HCT116 (cell line): ENCODE measurements at regions not wholly inside any gene's neighbourhood (a gene's known extent, or its start where the extent isn't known, plus 50 kb on each side); places are given as distances from the start of the nearest gene placed in this dataset.

Source experiments
- ATAC-seq: fragments of 200-7000 bp; cut with Tn5 transposase; 2 replicates; pipeline ENCODE4 v1.9.1; 2020; ENCODE audit warnings: mild to moderate bottlenecking, moderate library complexity
- BruUV-seq: library from RNA; stranded (reverse); fragments of 400-500 nt; replicated peaks from 2 replicates; lab custom pipeline; 2021; lab: Mats Ljungman, UMichigan
- CTCF ChIA-PET: fragments of 300-600 bp; sonication (Branson Sonifier 250); formaldehyde crosslinking; loops from one replicate; lab custom pipeline; 2021; ENCODE audit warnings: antibody characterized with exemption; lab: Charles Lee
- POLR2A ChIA-PET: fragments of 300-600, 350-600 bp; sonication (Branson Sonifier 250); formaldehyde crosslinking; loops from one replicate; lab custom pipeline; 2021; ENCODE audit warnings: antibody characterized with exemption; lab: Charles Lee
- RAD21 ChIA-PET, 2 experiments: fragments of 300-600 bp; sonication (Branson Sonifier 250); formaldehyde crosslinking; loops; one replicate each; lab custom pipeline; 2023; ENCODE audit warnings: low total read pairs in 2 of 2; ENCODE audit not compliant: uncharacterized antibody in 2 of 2, unreplicated experiment in 2 of 2, low non-redundant PET in 1 of 2; lab: Charles Lee
- DNase-seq: peaks from one replicate; pipeline ENCODE4 v3.0.0-alpha.2; 2010; ENCODE audit warnings: low read depth, low spot score
- H2AFZ ChIP-seq: fragments of 200-600 bp; shearing (Covaris generic), sonication (generic); 2 replicates; pipeline ENCODE4 v1.6.1; 2017; ENCODE audit warnings: low read depth, mixed run types, mixed read lengths, antibody characterized with exemption, low read length; ENCODE audit not compliant: poor library complexity, severe bottlenecking
- H3K27ac ChIP-seq: 2 replicates; pipeline ENCODE4 v1.5.1; 2012; ENCODE audit warnings: low read depth, low read length
- H3K27me3 ChIP-seq: fragments of 200-600 bp; sonication (generic); 2 replicates; pipeline ENCODE4 v1.6.1; 2016; ENCODE audit warnings: mixed run types, low read length, mixed read lengths; ENCODE audit not compliant: insufficient read depth
- H3K36me3 ChIP-seq, 2 experiments: fragments of 200-500 bp in 1 of 2; fragments of 200-600 bp in 1 of 2; sonication (Bioruptor generic) in 1 of 2; sonication (generic) in 1 of 2; 2 replicates each; pipeline versions ENCODE4 v1.5.1 to v1.6.1; 2014 to 2016; ENCODE audit warnings: low read length in 2 of 2, inconsistent platforms in 1 of 2, mixed read lengths in 1 of 2, mixed run types in 1 of 2; ENCODE audit not compliant: insufficient read depth in 2 of 2, control insufficient read depth in 1 of 2
- H3K4me1 ChIP-seq, 2 experiments: fragments of 200-600 bp in 1 of 2; sonication (generic) in 1 of 2; 2 replicates each; pipeline versions ENCODE4 v1.5.1 to v1.6.1; 2012 to 2017; ENCODE audit warnings: low read length in 2 of 2, inconsistent platforms in 1 of 2, mild to moderate bottlenecking in 1 of 2, mixed read lengths in 1 of 2, mixed run types in 1 of 2, moderate library complexity in 1 of 2; ENCODE audit not compliant: insufficient read depth in 2 of 2, control insufficient read depth in 1 of 2
- H3K4me2 ChIP-seq: fragments of 200-600 bp; sonication (generic); 2 replicates; pipeline ENCODE4 v1.6.1; 2017; ENCODE audit warnings: mixed run types, low read length, mixed read lengths
- H3K4me3 ChIP-seq, 2 experiments: fragments of 200-600 bp in 1 of 2; sonication (generic) in 1 of 2; replicated peaks in 1 of 2; 2 replicates each; pipeline ENCODE4 v1.5.1; 2011 to 2016; ENCODE audit warnings: low read length in 2 of 2, control low read depth in 1 of 2, low read depth in 1 of 2, mild to moderate bottlenecking in 1 of 2, mixed read lengths in 1 of 2, mixed run types in 1 of 2
- H3K79me2 ChIP-seq: fragments of 200-600 bp; sonication (generic); 2 replicates; pipeline ENCODE4 v1.6.1; 2017; ENCODE audit warnings: mild to moderate bottlenecking, mixed run types, low read length, moderate library complexity, mixed read lengths; ENCODE audit not compliant: insufficient read depth
- H3K9ac ChIP-seq: fragments of 200-600 bp; sonication (generic); 2 replicates; pipeline ENCODE4 v1.6.1; 2016; ENCODE audit warnings: low read length, mixed read lengths
- H3K9me2 ChIP-seq: fragments of 200-600 bp; sonication (generic), shearing (Covaris generic); 2 replicates; pipeline ENCODE4 v1.6.1; 2017; ENCODE audit warnings: mixed run types, mild to moderate bottlenecking, moderate library complexity; ENCODE audit not compliant: insufficient read depth
- H3K9me3 ChIP-seq, 2 experiments: fragments of 200-500 bp in 1 of 2; fragments of 200-600 bp in 1 of 2; sonication (Bioruptor generic) in 1 of 2; sonication (generic) in 1 of 2; 2 replicates each; pipeline ENCODE4 v1.6.1; 2014 to 2017; ENCODE audit warnings: low read length in 2 of 2, mixed read lengths in 2 of 2, inconsistent platforms in 1 of 2, low read depth in 1 of 2, mild to moderate bottlenecking in 1 of 2, mixed run types in 1 of 2, moderate library complexity in 1 of 2; ENCODE audit not compliant: control insufficient read depth in 1 of 2, insufficient read depth in 1 of 2
- H4K20me1 ChIP-seq: fragments of 200-600 bp; sonication (generic), shearing (Covaris generic); 2 replicates; pipeline ENCODE4 v1.6.1; 2017; ENCODE audit warnings: mixed run types, mild to moderate bottlenecking, moderate library complexity; ENCODE audit not compliant: insufficient read depth
- ATF3 ChIP-seq: IDR thresholded peaks from 2 replicates; pipeline ENCODE4 v1.6.1; 2012
- CBX3 ChIP-seq: IDR thresholded peaks from 2 replicates; pipeline ENCODE4 v1.6.1; 2012; ENCODE audit warnings: low read depth
- CTCF ChIP-seq, 3 experiments: fragments of 200-600 bp in 1 of 3; sonication (generic) in 1 of 3; IDR thresholded peaks in 2 of 3; conservative IDR thresholded peaks in 1 of 3; 2 replicates each; pipeline ENCODE4 v1.5.1; 2012 to 2017; ENCODE audit warnings: low read depth in 2 of 3, low read length in 2 of 3, antibody characterized with exemption in 1 of 3, borderline replicate concordance in 1 of 3, control low read depth in 1 of 3, mild to moderate bottlenecking in 1 of 3, mixed read lengths in 1 of 3, mixed run types in 1 of 3, moderate library complexity in 1 of 3; ENCODE audit not compliant: insufficient read depth in 1 of 3
- EGR1 ChIP-seq: IDR thresholded peaks from 2 replicates; pipeline ENCODE4 v1.6.1; 2012; ENCODE audit warnings: low read depth
- ELF1 ChIP-seq: IDR thresholded peaks from 2 replicates; pipeline ENCODE4 v1.6.1; 2012; ENCODE audit warnings: low read depth, borderline replicate concordance
- EZH2 ChIP-seq: fragments of 200-600 bp; sonication (generic); IDR thresholded peaks from 2 replicates; pipeline ENCODE4 v1.6.1; 2017; ENCODE audit warnings: antibody characterized with exemption, mixed run types
- FOSL1 ChIP-seq: IDR thresholded peaks from 2 replicates; pipeline ENCODE4 v1.6.1; 2012; ENCODE audit warnings: low read depth
- POLR2A ChIP-seq: IDR thresholded peaks from 2 replicates; pipeline ENCODE4 v1.7.0; 2011; ENCODE audit warnings: borderline replicate concordance; ENCODE audit not compliant: insufficient read depth, insufficient read length; ENCODE audit errors: extremely low read depth
- RAD21 ChIP-seq: IDR thresholded peaks from 2 replicates; pipeline ENCODE4 v1.6.1; 2012; ENCODE audit warnings: low read depth, mild to moderate bottlenecking
- REST ChIP-seq: IDR thresholded peaks from 2 replicates; pipeline ENCODE4 v1.6.1; 2012; ENCODE audit warnings: low read depth
- SIN3A ChIP-seq: IDR thresholded peaks from 2 replicates; pipeline ENCODE4 v1.6.1; 2012; ENCODE audit warnings: low read depth
- SP1 ChIP-seq: IDR thresholded peaks from 2 replicates; pipeline ENCODE4 v1.6.1; 2012; ENCODE audit warnings: low read depth
- SRF ChIP-seq: IDR thresholded peaks from 2 replicates; pipeline ENCODE4 v1.6.1; 2012; ENCODE audit warnings: low read depth
- TCF7L2 ChIP-seq: IDR thresholded peaks from 2 replicates; pipeline ENCODE4 v1.7.0; 2011; ENCODE audit warnings: borderline replicate concordance, inconsistent platforms; ENCODE audit not compliant: insufficient read depth, insufficient read length; ENCODE audit errors: extremely low read depth
- YY1 ChIP-seq: IDR thresholded peaks from 2 replicates; pipeline ENCODE4 v1.6.1; 2011; ENCODE audit warnings: low read length, low read depth, moderate library complexity, mild to moderate bottlenecking; ENCODE audit not compliant: insufficient replicate concordance; ENCODE audit errors: extremely low read depth
- ZFX ChIP-seq: fragments of 450-650 bp; IDR thresholded peaks from 2 replicates; pipeline ENCODE4 v1.6.1; 2017
- ZNF274 ChIP-seq: fragments of 200-500 bp; sonication (Bioruptor generic); IDR thresholded peaks from 2 replicates; pipeline ENCODE4 v1.6.1; 2014; ENCODE audit warnings: mild to moderate bottlenecking, low read depth, low read length, inconsistent platforms
- intact Hi-C: fragments of 100-400 bp; cut with micrococcal nuclease; formaldehyde crosslinking; loops from 2 replicates; pipeline ENCODE4 v1.10.0; 2022
- TF ChIP-seq, protein P1 (sequence below): IDR thresholded peaks from 2 replicates; pipeline ENCODE4 v1.6.1; 2011; ENCODE audit warnings: mild to moderate bottlenecking, low read length, moderate library complexity; ENCODE audit not compliant: insufficient replicate concordance; ENCODE audit errors: extremely low read depth
- TF ChIP-seq, protein P2 (sequence below): IDR thresholded peaks from 2 replicates; pipeline ENCODE4 v1.6.1; 2012

DNA sequence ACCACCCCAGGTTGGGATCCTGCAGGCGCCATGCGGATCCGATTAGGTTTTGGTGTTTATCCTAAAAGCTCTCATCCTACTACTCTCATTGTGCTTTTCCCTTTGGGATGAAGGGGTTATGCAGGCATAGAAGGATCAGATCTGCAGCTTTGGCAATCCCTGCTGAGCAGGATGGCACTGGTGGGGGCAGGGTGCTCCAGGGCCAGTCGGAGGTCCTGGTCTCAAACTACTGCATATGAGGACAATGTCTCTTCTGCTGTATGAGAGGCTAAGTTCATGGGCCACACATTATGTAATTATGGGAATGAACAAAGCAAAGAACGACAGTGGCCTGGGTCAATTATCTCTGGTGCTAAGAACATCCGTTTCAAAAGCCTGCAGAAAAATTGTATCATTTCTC is 334.2 kb downstream of the IRX1 start:
- Histone ChIP-seq H3K4me3 (no peak overlapping the region), H3K27me3 (no peaks in the 10 kb centered on the region)
- RAD21 ChIA-PET = no interaction called here

More for the DNA sequence above, 334.2 kb downstream of the IRX1 start:
- no peak overlapping the region for H2AFZ ChIP-seq
- no peak overlapping the region for H3K4me2 ChIP-seq
- peaks cover 7 to 28% of the 10 kb centered on the region in 2 experiments; a peak in 2 of 4 replicates for H3K9me3 ChIP-seq
- intact Hi-C loops = no loop called here
- no peaks in the 10 kb centered on the region for H3K9me2 ChIP-seq
- H4K20me1 ChIP-seq = no peaks in the 10 kb centered on the region
- CTCF ChIA-PET = no interaction called here
- POLR2A ChIA-PET = no interaction called here
- DNase-seq (no peak), ATAC-seq (no peak)
- no peaks in the 10 kb centered on the region for H3K4me1 ChIP-seq
- no peaks in the 10 kb centered on the region for H3K79me2 ChIP-seq
- BruUV-seq = no TSS peak
- H3K27ac ChIP-seq = no peak overlapping the region
- no peaks in the 10 kb centered on the region for H3K36me3 ChIP-seq
- TF ChIP-seq RAD21 = no peak
- no peak for TF ChIP-seq TCF7L2
- TF ChIP-seq YY1 = no peak
- no peak for TF ChIP-seq EGR1
- TF ChIP-seq FOSL1 = no peak
- TF ChIP-seq SP1 = no peak
- TF ChIP-seq ELF1 = no peak
- TF ChIP-seq CBX3 = no peak
- no peak for TF ChIP-seq ATF3
- TF ChIP-seq CTCF (IDR thresholded peaks at IDR 0.05 in 2 of 3, conservative IDR thresholded peaks at IDR 0.05 in 1 of 3; ENCODE audit: borderline replicate concordance in 1 of 3, insufficient read depth in 1 of 3, low read depth in 2 of 3, low read length in 2 of 3) = no peak
- no peak for TF ChIP-seq POLR2A
- no peak for TF ChIP-seq ZNF274
- no peak for TF ChIP-seq EZH2
- no peak for TF ChIP-seq ZFX
- TF ChIP-seq, protein P1, sequence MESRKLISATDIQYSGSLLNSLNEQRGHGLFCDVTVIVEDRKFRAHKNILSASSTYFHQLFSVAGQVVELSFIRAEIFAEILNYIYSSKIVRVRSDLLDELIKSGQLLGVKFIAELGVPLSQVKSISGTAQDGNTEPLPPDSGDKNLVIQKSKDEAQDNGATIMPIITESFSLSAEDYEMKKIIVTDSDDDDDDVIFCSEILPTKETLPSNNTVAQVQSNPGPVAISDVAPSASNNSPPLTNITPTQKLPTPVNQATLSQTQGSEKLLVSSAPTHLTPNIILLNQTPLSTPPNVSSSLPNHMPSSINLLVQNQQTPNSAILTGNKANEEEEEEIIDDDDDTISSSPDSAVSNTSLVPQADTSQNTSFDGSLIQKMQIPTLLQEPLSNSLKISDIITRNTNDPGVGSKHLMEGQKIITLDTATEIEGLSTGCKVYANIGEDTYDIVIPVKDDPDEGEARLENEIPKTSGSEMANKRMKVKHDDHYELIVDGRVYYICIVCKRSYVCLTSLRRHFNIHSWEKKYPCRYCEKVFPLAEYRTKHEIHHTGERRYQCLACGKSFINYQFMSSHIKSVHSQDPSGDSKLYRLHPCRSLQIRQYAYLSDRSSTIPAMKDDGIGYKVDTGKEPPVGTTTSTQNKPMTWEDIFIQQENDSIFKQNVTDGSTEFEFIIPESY = no peak
- TF ChIP-seq, protein P2, sequence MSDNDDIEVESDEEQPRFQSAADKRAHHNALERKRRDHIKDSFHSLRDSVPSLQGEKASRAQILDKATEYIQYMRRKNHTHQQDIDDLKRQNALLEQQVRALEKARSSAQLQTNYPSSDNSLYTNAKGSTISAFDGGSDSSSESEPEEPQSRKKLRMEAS = no peak
- TF ChIP-seq SRF = no peak
- no peak for TF ChIP-seq REST
- no peak for TF ChIP-seq SIN3A
- no peak overlapping the region for H3K9ac ChIP-seq
